ENCODE measurements at regions not wholly inside any gene's neighbourhood (a gene's known extent, or its start where the extent isn't known, plus 50 kb on each side); places are given as distances from the start of the nearest gene placed in this dataset.
"Not testable (repeated sequence)": the region's sequence is repeated elsewhere in the genome, so short reads cannot be mapped to it uniquely, and the experiment has no call there.

DNA sequence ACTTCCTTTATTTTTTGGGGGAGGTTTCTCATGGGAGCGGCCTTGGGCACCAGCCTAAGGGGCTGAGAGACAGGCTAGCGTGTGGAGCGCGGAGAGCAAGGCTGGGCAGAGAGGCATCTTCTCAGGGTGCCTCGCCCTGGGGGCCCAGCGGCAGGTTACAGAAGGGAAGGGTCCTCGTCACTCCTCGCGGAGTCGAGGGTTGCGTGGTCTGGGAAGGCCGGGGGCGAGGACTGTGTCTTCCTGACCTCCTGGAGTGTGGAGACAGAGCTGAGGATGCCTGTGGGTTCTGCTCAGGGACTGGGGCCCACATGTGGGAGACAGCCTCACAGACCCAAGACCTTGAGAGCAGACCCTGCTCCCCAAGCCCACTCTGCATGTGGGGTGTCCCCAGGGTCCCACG, 79.6 kb upstream of the LRPAP1 start:
- DNase-seq, result no peak

DNA sequence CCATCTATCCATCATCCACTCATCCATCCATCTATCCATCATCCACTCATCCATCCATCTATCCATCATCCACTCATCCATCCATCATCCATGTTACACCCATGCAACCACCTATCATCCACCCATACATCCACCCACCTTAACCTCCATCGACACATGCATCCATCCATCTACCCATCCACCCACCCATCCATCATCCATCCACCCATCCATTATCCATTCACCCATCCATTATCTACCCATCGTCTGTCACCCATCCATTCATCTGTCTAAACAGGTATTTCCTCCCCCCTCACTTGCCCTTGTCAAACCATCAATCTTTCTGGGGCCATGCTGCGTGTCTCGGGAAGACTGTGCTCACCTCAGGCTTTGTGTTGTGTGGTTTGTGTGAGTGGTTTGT, 78.6 kb upstream of the LRPAP1 start:
- not testable (repeated sequence) for DNase-seq

DNA sequence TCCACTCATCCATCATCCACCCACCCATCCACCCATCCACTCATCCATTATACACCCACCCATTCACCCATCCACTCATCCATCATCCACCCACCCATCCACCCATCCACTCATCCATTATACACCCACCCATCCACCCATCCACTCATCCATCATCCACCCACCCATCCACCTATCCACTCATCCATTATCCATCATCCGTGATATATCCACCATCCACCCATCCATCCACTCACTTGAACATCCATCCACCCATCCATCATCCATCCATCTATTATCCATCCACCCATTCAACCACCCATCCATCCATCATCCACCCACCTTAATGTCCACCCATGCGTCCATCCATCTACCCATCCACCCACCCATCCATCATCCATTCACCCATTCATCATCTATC, 77.7 kb upstream of the LRPAP1 start:
- not testable (repeated sequence) for DNase-seq

- DNase-seq, result peak; percentile 56
These were observed 75.7 kb upstream of the LRPAP1 start for GRCh38 chr4:3607690-3608552.

DNA sequence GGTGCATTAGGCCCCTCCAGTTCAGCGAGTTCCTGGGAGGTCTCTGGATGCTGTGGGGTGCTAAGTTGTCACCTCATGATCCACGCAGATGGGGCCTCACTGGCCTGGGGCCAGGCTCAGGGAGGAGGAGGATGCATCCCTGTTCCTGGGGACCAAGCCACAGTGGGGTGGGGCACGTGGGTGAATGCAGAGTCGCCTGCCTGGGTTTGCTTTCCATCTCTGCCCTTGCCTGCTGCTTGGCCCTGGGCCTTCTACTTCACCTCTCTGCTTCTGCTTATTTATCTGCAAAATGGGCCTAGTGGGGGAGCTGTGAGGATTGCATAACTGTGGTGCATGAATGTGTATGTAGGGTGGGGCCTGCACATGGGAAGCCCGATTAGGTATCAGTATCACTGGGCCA, 74.6 kb upstream of the LRPAP1 start:
- not testable (repeated sequence) for DNase-seq

DNA sequence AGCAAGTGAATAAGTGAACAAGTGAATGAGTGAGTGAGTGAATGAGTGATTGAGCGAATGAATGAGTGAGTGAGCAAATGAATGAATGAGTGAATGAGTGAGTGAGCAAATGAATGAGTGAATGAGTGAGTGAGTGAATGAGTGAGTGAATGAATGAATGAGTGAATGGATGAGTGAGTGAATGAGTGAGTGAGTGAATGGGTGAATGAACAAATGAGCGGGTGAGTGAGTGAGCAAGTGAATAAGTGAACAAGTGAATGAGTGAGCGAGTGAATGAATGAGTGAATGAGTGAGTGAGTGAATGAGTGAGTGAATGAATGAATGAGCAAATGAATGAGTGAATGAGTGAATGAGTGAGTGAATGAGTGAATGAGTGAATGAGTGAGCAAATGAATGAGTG, 74.0 kb upstream of the LRPAP1 start:
- not testable (repeated sequence) for DNase-seq

DNA sequence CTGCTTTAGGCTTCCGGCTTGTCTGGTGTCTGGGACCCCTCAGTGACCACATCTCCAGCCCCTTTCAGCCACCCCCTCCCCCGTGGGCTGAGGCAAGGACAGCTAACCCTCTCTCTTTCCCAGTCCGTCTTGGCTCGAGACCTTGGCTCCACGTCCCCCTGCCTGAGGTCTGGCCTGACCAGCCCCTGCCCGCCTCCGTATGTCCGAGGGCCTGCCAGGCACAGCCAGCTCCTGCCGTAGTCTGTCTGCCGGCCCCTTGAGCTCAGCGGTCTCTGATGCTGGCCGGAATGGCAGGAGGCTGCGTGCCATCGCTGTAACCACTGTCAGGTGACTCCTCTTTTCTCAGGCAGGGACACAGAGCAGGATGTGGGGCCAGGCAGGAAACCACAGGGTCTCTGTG, 73.3 kb upstream of the LRPAP1 start:
- DNase-seq, result no peak

- not testable (repeated sequence) for DNase-seq
These were observed 70.8 kb upstream of the LRPAP1 start for GRCh38 chr4:3602886-3603645.

- DNase-seq, result no peak
These were observed 69.8 kb upstream of the LRPAP1 start for GRCh38 chr4:3601992-3602391.

DNA sequence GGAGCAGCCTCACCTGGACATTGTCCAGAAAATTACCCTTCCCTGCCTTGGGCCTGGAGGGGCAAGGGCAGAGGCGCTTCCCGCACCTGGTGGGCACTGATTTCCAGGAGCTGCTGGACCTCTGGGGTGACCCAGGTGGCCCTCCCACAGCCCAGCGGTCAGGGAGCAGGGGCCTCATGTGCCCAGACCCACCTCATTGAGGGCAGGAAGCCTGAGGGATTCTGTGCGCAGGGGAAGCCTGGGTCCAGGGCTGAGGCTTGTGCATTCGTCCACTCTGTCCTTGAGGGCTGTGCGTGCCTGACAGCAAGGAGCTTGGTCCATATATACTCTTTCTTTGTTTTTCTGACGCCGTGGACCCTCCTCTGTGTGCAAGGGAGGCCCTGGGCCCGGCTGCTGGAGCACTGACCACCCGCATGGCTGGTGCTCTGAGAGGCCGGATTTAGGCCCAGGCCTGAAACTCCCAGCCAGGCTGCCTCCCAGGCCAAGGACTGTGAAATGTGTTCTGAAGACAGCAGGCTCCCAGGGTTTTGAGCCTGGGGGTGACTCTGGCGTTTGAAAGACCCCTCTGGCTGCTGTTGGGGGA, 69.0 kb upstream of the LRPAP1 start:
- not testable (repeated sequence) for DNase-seq

DNA sequence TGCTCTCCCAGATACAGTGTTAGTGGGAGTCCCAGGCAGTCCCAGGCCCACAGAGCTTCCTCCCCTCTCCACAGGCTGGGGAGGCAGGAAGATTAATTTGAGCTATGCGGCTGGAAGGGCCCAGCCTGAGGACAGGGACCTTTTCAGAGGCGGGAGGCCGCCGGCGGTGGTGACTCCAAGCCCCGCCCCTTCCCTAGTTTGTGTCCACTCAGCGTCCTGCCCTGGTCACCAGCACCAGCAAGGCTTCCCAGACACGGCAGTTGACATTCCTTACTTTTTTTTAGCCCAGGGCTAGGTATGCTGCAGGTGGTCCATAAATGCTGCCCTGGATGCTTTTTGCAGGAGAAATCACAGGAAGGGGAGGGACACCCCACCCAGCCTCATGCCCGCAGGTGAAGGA, 67.7 kb upstream of the LRPAP1 start:
- DNase-seq, result no peak

- DNase-seq, result no peak
These were observed 66.5 kb upstream of the LRPAP1 start for GRCh38 chr4:3598695-3599227.

DNA sequence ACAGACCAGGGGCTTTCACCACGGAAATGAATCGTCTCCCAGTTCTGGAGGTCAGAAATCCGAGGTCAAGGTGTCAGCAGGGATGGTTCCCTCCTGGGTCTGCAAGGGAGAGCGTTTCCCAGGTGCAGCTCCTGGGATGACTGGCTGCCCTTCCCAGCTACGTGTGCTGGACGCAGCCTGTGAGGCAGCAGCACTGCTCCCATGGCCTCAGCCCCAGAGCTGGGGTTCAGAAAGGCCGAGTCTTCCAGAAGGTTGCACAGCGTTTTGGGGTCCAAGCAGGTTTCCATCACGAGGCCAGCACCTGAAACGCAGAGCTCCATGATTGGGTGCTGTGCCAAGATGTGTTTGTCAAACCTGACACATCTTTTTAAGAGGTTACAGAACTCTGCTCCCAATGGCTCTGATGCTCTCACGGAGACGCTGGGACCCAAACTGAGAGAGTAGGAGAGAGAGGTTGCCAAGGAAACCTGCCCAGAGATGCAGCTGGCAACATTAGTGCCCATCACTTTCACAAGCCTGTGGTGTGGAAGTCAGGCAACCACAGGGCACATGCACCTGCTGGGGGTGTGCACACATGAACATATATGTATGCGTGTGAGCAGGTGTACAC, 65.8 kb upstream of the LRPAP1 start:
- not testable (repeated sequence) for DNase-seq

- DNase-seq, result not testable (repeated sequence)
These were observed 64.9 kb upstream of the LRPAP1 start for GRCh38 chr4:3596957-3597733.

DNA sequence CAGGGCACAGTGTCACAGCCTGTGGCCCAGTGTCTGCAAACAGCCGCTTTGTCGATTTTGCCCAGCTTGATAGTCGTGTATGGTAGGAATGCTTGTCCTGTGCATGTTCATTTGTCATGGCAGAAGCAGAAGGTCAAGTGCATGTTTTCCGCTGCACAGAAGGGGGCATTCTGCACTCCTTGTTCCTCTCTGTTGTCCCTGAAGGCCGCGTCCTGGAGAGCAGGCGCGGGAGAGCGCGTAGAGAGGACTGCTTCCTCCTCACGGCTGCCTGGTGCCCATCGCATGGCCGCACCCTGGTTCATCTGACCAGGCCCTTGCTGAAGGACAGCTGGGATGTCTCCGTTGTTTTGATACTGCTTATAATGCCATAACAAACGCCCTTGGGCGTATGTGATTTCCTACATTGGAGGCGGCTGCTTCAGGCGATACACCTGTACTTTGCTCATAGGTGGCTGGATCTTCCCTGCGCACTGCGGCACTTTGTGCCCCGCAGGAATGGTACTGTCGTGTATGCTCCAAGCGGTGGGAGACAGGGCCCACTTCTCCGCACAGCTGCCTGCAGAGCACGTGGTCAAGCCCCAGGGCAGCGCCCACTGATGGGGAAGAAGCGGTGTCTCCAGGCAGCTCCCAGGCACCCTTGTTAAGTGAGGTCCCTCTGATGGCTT, 63.5 kb upstream of the LRPAP1 start:
- not testable (repeated sequence) for DNase-seq

DNA sequence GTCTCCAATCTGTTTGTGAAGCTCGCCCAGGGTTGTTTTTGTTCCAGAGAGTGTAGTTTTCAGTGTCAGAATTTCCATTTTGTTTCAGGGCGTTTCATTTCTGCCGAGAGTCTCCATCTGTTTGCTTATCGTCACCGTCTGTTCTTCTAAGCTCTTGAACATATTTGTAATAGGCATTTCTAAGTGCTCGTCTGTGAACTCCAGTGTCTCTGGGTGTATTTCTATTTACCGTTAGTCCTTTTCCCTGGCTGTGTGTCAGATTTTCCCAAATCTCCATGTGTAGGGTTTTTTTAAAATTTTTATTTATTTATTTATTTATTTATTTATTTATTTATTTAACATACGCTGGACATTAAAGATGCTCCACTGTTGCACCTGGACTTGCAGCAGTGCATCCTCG, 62.5 kb upstream of the LRPAP1 start:
- DNase-seq, result not testable (repeated sequence)

- not testable (repeated sequence) for DNase-seq
These were observed 58.0 kb upstream of the LRPAP1 start for GRCh38 chr4:3589946-3590924.

DNA sequence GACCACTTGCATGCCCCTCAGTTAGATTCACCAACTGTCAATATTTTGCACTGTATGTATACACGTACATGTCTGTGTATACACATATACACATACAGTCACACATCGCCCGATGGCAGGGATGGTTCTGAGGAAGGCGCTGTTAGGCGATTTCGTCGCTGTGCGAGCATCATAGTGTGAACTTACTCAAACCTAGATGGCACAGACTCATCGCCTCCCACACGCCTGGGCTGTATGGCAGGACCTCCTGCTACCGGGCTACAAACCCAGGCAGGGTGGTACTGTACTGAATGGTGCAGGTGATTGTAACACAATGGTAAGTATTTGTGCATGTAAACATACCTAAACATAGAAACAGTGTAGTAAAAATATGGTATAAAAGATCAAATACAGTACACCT, 57.2 kb upstream of the LRPAP1 start:
- DNase-seq, result not testable (repeated sequence)

DNA sequence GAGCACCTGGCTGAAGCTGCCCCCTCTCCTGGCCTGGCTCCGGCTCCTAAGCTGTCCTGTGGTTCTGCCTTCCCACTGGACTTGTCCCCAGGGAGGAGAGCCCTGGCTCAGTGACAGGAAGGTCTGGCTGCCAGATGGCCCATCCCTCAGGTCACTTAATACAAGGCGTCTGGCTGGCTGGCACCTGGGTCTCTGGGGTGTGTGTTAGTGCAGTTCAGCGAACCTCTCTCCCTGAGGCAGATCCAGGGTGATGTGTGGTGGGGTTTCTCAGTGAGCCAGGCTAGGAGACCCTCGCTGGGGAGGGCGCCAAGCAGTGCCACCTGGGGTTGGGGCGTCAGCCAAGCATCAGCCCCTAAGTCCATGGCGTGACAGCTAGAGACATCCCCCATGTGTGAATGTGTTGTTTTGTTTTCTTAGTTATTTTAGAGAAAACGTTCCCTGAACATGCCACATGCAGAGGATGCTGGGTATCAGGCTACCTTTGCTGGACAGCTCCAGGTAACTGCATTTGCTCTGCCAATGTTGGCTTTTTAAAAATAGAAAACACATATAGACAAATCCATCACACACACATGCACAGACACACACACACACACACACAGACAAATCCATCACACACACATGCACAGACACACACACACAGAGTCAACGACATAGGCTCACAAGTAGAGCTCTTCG, 56.4 kb upstream of the LRPAP1 start:
- not testable (repeated sequence) for DNase-seq

- not testable (repeated sequence) for DNase-seq
These were observed 54.4 kb upstream of the LRPAP1 start for GRCh38 chr4:3586596-3586995.
